ENCODE measurements at regions not wholly inside any gene's neighbourhood (a gene's known extent, or its start where the extent isn't known, plus 50 kb on each side); places are given as distances from the start of the nearest gene placed in this dataset.

- TF ChIP-seq, protein P1, sequence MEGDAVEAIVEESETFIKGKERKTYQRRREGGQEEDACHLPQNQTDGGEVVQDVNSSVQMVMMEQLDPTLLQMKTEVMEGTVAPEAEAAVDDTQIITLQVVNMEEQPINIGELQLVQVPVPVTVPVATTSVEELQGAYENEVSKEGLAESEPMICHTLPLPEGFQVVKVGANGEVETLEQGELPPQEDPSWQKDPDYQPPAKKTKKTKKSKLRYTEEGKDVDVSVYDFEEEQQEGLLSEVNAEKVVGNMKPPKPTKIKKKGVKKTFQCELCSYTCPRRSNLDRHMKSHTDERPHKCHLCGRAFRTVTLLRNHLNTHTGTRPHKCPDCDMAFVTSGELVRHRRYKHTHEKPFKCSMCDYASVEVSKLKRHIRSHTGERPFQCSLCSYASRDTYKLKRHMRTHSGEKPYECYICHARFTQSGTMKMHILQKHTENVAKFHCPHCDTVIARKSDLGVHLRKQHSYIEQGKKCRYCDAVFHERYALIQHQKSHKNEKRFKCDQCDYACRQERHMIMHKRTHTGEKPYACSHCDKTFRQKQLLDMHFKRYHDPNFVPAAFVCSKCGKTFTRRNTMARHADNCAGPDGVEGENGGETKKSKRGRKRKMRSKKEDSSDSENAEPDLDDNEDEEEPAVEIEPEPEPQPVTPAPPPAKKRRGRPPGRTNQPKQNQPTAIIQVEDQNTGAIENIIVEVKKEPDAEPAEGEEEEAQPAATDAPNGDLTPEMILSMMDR (IDR thresholded peaks at IDR 0.05; ENCODE audit: low read depth, low read length, poor library complexity, severe bottlenecking): no peak
- no peak for TF ChIP-seq EZH2phosphoT487 (IDR thresholded peaks at IDR 0.05; ENCODE audit: borderline replicate concordance, low read length)
These were observed 223.6 kb downstream of the TM9SF2 start for GRCh38 chr13:99724633-99725517.
